HL-60 (cell line): ENCODE measurements at regions not wholly inside any gene's neighbourhood (a gene's known extent, or its start where the extent isn't known, plus 50 kb on each side); places are given as distances from the start of the nearest gene placed in this dataset.

Experiments
- CTCF ChIP-seq: IDR thresholded peaks from one replicate; pipeline ENCODE4 v1.5.1; 2011; ENCODE audit warnings: low read length, control low read depth, inconsistent platforms; ENCODE audit not compliant: insufficient read depth
- POLR2AphosphoS5 ChIP-seq: IDR thresholded peaks from 2 replicates; pipeline ENCODE4 v1.6.1; 2012; ENCODE audit warnings: low read depth

DNA sequence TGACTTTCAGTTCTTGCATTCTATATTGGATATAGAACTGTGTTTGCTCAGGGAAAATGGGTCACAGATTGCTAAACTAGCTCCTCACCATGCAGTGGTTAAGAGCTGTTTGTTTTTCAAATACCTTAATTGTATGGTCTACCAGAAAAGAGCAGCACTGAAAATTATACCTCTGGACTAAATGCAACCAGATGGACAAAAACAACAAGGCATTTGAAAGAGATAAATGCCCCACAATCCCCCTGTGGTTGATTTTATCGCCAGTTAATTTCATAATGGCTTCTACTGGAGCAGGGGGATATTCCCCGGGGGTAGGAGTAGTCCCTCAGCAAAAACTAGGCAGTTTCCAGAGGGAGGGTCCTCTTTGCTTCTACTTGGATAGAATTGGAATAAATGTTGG lies 267.9 kb upstream of the TNP1 start:
- TF ChIP-seq CTCF (no peak), POLR2AphosphoS5 (no peak)
